GM04504 (cell line): ENCODE measurements at regions not wholly inside any gene's neighbourhood (a gene's known extent, or its start where the extent isn't known, plus 50 kb on each side); places are given as distances from the start of the nearest gene placed in this dataset.
"Not testable (repeated sequence)": the region's sequence is repeated elsewhere in the genome, so short reads cannot be mapped to it uniquely, and the experiment has no call there.

Experiments
- DNase-seq: peaks from one replicate; pipeline ENCODE4 v3.0.0-alpha.2; 2012; ENCODE audit warnings: low read depth

DNA sequence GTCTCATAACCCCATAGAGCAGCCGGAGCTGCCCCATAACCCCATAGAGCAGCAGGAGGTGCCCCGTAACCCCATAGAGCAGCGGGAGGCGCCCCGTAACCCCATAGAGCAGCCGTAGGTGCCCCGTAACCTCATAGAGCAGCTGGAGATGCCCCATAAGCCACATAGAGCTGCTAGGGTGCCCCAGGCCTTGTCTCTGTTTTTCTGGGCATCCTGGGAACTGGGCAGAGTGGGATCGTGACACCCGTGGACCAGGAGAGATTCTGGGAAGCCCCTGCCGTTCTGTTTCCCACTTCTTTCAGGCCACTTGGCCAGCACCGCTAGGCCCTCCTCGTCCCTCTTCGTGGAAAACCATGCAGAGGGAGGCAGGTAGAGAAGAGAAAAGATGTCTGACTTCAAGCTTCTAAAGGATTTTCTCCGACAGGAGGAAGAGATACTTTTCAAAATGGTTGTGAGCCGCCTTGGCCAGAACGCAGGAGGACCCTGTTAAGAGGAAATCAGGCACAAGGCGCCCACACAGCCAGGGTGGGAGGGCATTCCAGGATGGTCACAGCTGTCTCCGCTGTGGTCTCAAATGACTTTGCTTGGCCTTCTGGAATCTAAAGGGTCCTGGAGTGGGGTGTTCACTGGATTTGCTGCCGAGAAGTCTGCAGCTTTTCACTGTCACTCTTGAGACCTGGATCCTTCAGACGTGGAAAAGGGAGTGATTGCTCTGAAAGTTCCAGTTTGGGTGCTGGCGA lies 171.8 kb downstream of the NPIPB11 start:
- DNase-seq: not testable (repeated sequence)

DNA sequence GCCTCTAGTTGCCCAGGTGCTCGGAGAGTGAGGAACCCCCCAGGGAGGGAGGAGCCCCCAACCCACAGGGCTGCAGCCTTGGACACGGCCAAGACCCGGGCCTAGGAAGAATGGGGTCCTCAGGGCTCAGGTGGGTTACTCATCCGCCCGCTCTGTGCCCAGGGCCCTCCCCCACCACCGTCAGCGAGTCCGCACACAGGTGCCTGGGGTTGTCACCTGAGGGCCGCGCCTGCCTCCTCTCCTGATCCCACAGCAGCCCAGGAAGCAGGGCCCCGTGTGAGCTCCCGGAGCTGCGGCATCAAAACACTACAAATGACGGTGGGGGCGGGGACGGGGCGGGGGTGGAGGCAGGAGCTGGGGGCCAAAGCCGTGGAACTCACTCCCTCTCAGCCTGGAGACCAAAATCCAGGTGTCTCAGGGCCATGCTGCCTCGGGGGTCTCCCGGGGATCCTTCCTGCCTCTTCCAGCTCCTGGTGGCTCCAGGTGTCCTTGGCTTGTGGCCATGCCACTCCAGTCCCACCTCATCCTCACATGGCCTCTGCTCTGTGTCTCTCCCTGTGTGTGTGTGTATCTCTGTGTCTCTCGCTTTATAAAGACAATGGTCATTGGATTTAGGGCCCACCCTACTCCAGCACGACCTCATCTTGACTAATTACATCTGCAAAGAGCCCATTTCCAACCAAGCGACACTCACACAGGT lies 172.7 kb downstream of the NPIPB11 start:
- DNase-seq: not testable (repeated sequence)

DNA sequence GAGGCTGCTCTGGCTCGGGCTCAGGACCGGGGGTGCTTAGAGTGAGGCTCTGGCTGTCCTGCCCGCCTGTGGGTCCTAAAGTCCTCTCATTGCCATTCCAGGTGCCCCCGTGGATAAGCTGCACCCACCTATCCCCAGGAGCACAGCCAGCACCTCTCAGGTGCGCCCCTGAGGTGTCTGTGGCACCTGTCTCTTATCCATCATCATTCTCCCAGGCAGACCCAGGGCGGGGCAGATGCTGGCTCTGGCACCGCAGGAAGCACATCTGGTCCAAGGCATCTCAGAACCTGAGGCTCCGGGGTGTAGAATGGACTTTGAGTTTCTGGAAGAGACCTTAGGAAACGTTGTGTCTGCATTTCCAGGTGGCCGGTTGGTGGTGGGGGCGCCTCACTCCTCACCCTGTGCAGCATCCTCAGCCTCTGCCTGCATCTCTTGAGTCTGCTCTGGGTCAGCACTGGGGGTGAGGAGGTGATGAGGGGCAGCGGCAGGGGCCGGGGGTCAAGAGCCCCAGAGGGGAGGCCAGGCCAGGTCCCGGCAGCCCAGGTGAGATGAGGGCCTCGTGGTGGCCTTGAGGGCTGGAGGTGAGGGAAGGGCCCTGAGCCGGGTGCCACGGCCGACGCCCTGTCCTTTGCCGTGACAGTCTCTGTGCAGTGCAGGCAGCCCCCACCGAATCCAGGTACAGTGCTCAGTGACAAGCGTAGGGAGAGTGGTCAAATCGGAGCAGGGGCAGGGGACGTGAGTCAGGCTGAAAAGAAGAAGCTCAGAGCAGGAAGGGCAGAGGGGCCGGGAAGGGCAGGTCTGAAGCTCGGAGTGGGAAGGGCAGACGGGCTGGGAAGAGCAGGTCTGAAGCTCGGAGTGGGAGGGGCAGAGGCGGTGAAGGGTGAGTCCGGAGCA lies 173.5 kb downstream of the NPIPB11 start:
- no peak for DNase-seq

DNA sequence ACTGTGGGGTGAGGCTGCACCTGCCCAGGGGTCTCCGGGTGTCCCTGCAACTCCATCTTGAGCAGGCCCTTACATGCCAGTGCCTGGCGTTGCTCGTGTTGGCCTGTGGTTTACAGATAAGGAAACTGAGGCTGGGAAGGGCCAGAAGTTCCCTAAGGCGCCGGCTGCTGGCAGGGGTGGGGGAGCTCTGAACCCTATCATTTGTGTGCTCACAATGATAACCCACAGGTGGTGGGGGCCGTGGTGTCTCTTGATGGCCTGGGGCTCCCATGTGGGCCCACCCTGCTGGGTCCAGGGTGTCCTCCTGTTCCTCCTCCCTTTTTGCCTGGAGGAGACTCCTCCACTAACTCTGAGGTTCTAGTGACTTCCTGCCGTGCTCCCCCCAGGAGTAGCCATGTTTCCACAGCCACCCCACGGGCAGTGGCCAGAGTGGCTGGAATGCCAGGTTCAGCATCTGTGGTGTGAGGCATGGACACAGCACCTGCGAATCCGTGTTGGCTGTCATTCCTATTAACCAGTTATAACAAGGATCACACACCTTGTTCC lies 174.3 kb downstream of the NPIPB11 start:
- DNase-seq: not testable (repeated sequence)

DNA sequence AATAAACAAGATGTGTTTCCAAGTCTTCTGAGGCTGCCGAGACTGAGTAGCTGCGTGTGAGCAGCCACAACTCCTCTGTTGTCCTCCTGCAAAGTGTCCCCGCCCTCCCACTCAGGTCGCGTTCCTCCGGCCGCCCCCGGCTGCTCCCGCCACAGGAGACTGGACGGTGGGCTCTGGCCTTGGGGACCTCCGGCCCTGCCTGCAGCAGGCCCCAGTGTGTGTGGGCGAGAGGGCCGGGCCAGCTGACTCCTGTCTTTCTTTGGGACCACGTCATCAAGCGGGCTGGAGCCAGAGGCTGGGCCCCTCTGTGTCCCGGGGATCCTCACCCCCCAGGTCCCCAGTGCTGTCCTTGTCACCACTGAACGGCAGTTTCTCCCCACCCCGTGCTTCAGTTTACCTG lies 175.3 kb downstream of the NPIPB11 start:
- DNase-seq: no peak

DNA sequence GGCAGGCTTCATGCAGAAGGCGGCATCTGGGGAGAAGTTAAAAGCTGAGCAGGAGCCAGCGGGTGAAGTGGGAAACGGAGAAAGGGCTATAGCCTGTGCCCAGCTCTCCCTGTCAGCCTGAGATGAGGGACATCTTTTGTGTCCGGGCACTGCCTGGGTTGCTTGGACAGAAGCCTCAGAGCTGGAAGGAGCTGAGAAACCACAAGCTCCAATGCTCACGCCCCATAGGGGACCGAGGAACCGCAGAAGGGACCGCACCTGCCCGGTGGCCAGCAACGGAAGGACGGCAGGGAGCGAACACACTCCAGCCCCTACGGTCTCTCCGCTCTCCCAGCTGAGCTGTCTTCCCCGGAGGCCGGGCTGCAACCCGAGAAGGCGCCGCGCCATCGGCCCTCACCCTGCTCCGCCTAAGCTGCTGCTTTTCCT lies 175.8 kb downstream of the NPIPB11 start:
- DNase-seq: no peak

DNA sequence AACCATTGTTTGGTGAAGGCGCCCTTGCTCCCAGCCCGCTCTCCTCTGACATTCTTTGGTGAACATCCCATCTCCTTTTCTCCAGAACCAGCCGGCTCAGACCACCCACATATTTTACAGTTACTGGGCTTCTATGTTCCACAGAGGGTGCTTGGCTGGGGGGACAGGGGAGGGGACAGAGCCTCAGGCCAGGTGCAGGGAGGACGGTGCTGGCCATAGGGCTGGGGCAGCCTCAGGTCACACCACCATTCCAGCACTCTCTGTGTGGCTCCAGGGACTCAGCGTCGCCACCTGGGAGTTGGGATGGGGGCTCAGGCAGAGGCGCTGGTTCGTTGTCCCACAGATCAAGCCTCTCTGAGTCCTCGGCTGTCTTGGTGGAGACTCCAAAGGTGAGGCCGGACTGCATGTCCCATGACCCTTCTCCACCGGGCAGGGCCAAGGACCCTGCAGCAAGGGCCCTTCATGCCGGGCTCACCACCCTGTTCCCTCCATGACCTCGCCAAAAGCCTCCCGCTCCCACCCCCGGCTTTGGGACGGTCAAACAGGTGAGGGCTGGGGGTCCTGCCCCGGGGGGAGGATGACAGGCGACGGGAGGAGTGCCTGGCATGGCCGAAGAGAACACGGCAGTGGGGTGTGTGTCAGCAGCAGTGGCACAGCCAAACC lies 176.4 kb downstream of the NPIPB11 start:
- DNase-seq: not testable (repeated sequence)

DNA sequence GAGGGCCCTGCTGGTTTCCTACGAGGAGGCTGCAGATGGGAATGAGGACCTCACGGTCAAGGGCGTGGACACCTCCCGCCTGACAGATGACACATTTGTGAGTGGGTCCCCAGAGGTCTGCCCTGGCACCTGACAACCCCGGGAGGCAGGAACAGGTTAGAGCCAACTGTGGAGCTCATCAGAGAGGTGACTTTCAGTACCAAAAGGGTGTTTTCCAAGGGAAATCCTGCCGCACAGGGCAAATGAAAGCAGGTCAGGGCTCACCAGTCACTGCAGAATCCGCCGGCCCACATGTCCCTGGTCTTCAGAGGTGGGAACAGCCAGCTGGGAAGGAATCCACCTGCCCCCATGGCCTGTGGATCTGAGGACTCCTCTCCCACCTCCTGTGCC lies 176.9 kb downstream of the NPIPB11 start:
- DNase-seq: not testable (repeated sequence)

DNA sequence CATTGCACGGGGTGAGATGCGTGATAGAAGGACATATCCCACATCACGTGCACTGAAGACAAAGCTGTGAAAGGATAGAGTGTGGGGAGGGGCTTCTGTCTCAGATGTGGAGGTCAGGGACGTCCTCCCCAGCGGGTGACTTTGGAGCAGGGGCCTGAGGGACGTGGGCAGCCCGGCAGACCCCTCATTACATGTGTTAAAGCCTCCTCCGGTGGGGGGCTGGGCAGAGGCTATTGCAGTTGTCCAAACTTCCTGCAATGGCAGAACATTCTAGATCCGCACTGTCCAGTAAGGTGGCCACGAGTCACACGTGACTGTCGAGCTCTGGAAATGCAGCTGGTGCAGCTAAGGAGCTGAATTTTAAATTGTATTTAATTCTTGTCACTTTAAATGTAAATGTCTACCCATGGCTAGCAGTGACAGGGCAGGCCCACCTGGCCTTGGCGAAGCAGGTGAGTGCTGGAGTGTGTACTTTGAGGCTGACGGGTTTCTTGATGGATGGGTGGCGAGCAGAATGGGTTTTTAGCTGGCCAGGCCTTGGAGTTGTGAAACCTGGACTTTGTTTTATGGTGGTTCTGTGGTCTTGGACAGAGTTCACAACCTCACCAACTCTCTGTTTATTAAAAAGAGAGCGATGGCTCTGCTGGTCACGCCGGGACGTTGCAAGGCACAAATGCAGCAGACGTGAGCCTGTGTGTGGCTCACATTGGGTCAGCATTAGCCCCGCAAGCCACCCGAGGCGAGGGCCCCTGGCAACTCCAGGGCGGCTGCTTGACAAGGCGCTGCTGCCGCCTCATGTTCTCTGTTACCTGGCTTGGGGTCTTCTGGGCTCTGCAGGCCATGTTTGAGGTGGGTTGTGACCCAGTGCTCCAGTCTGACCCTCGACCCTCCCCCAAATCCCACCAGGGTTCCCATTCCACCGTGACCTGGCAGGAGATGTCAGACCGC lies 177.6 kb downstream of the NPIPB11 start:
- DNase-seq: not testable (repeated sequence)

DNA sequence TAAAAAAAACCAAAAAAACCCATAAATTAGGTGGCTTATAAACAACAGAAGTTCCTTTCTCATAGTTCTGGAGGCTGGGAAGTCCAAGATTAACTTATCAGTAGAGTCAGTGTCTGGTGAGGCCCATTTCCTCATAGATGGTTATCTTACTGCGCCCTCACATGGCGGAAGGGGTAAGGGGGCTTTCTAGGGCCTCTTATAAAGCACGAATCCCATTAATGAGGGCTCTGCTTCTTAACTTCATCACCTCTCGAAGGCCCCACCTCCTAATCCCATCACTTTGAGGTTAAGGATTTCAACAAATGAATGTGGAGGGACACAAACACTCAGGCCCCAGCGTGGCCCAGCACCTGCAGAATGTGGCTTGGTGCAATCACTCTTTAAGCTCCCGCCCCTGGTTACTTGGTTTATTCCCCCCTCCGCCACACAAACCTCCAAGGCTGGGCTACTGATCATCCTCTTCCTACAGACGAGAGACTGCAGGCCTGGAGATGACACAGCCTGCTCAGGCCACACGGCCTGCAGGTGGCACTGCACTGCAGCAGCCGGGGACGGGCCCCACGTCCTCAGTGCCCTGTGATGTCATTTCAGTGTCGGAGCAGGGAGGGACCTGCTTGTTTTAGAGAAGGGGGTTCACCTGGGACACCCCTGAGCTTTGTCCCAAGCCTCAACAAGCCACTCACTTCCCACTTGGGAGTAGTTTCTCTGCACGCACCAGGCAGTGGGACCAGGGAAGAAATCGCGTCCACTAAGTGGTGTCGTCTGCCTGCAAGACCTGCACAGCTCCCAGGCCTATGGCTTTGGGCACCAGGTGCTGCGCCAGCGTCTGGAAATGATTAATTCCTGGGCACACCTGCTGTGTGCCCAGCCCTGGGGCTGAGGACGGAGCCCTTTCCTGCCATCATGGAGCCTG lies 178.5 kb downstream of the NPIPB11 start:
- not testable (repeated sequence) for DNase-seq

DNA sequence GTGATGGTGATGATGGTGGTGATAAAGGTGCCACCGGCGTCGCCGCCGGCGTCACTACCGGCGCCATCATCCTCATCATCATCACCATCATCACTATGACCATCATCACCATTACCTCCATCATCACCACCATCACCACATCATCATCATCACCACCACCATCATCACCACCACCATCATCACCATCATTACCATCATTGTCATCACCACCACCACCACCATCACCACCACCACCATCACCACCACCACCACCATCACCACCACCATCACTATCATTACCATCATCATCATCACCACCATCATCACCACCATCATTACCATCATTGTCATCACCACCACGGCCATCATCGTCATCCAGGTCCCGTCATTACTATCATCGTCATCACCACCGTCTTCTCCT lies 179.7 kb downstream of the NPIPB11 start:
- DNase-seq: no peak

DNA sequence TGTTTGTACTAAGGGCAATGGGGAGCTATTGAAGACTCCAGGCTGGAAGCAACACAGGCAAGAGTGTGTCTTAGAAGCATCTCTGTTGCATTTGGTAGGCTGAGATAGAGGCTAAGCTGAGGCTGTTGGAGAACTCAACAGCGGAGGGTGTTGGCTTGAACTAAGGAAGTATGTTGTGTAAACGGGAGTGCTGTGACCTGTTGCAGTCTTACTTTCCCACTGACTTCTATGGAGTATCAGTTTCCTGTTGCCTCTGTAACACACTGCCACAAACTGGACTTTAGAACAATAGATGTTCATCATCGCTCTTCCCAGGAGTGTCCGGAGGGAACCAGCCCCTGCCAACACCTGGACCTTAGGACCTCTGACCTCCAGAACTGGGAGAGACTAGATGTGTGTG lies 181.8 kb downstream of the NPIPB11 start:
- not testable (repeated sequence) for DNase-seq

DNA sequence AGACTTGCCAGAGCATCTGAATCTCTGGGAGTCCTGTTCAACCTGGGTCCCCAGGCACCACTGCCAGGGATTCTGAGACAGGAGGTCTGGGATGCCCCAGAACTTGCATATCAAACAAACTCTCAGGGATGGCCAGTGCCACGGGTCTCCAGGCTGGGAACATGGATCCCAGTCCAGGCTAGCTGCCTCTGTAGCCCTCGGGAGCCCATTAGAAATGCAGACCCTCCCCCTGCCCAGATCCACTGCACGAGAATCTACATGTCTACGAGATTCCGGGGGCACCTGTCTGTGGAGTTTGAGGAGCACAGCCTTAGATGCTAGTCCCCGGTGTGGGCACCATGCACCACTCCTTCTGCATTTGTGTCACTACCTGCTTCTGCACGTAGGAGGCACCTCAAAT lies 183.9 kb downstream of the NPIPB11 start:
- DNase-seq: not testable (repeated sequence)

DNA sequence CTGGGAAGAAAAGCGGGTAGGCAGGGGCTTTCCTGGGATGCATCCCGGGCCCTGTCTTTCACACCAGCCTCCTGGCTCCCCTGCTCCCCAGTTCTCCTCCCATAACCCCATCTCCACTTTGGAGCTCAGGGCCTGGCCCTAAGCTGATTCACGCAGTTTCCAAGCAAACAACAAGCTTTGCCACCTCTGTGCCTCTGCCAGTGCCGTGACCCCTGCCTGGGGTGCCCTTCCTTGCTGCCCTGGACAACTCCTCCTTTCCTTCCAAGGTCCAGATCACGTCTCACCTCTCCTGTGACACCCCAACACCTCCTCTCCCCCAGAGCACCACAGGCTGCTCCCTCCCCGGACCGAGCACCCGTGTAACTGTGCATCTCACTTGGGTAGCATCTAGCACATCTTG lies 184.5 kb downstream of the NPIPB11 start:
- DNase-seq: not testable (repeated sequence)

DNA sequence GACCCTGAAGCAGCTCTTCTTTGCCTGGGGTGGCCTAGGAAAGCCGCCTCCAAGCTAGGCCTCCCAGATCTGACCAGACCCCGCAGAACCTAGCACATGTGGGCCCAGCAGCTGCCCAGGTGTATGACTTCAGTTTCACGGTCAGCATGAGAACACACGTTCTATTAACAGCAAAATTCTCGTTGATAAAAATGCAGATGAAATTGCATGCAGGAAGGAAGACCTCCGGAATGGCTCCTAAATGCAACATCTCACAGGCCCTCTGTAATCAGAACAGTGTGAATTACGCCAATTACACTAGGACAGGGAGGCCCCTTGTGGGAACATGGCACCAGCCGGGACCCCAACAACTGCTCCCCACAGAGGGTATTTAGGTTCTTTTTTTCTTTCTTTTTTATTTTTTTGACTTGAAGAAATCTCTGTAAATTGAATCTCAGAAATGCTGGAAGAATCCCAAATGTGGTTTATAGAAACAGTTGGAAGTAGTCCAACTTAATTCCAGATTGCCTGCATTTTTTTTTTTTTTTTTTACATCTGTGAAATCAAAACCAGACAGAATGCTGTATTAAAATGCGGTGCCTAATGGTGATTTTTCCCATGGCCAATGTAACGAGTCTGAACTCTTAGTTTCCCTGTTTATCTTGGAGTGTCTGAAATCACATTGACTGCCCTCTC lies 185.1 kb downstream of the NPIPB11 start:
- DNase-seq: peak; percentile 44

DNA sequence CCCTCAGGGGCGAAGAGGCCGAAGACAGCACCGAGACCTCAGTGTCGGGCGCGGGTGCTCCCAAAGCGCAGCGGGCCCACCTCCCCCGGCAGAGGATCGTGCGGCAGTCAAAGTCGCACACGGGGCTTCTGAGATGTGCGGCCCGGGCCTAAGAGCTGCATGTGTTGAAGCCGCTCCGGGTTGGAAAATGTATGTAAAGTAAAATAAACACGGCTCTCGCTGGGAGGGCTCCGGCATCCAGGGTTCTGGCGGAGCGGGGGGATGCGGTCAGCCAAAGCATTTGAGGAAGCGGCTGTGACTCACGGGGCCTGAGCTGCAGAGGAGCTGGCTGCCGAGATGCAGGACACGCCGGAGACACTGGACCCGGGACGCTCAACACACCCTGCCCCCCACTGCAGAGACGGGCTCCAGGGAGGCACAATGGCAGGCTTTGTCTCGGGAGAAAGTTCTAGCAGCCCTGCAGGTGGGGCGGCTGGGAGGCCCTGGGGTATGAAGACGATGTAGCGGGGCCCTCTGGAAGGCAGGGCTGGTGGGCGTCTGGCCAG lies 185.8 kb downstream of the NPIPB11 start:
- DNase-seq: peak; percentile 49

DNA sequence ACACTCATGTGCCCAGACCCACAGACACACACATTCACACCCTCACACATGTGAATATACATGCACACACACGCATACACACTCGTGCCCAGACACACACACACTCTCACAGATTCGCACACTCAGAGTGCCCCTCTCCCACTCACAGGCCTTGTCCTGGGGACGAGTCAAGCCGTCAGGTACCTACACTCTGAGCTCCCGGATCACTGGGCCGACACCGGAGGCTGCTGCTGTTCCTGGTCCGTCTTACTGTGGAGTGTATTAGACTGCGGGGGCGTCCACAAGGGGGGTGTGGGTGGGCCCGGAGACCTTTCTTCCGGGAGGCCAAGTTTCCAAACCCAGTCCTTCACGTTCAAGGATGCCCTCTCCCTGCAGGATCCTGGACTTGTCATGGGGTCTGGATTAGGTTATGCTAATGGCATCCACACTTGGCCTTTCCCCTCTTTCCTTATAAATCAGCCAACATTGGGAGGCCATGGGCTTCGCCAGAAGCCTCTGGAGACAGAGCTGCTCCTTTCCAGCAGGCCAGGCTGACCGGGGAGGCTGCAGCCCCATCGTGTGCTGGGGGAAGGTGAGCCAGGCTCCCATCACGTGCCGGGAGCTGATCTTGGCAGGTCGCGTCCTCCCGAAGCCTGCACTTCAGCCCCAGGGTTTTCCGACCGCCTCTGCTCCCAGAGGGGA lies 186.4 kb downstream of the NPIPB11 start:
- not testable (repeated sequence) for DNase-seq

DNA sequence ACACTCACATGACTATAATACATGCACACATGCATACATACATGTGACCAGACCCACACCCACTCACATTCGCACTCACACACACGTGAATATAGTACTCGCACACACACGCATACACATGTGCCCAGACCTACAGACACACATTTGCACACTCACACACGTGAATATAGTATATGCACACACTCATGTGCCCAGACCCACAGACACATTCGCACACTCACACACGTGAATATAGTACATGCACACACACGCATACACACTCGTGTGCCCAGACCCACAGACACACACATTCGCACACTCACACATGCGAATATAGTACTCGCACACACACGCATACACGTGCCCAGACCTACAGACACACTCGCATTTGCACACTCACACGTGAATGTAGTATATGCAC lies 186.9 kb downstream of the NPIPB11 start:
- DNase-seq: not testable (repeated sequence)
